NCI-H1092 (cell line): ENCODE measurements at regions not wholly inside any gene's neighbourhood (a gene's known extent, or its start where the extent isn't known, plus 50 kb on each side); places are given as distances from the start of the nearest gene placed in this dataset.

Experiments
- DNase-seq: peaks from one replicate; lab custom pipeline; 2025; lab: John Stamatoyannopoulos, UW

- DNase-seq = no peak
Measured at GRCh38 chr3:110227991-110228390, 843.6 kb upstream of the NECTIN3 start.

DNA sequence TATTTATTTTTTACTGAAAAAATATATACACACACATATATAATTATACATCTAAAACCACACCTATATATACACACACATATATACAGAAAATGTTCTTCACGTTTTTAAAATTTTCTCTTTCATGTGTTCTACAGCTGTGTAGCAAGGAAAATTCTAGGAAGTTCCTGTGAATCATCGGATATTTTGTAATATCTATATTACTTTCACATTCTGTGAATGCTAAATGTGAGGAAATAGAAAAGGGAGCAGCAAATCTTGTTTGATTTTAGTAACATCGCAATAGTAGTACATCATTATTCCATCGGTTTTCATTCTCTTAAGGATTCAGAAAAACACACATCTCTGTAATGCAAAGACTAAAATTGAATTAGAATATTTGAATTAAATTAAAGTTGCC, 836.8 kb upstream of the NECTIN3 start:
- no peak for DNase-seq

GRCh38 chr3:110236976-110237610, 834.5 kb upstream of the NECTIN3 start:
- no peak for DNase-seq

- no peak for DNase-seq
Measured at GRCh38 chr3:110243081-110243480, 828.5 kb upstream of the NECTIN3 start.

GRCh38 chr3:110246796-110247376, 824.7 kb upstream of the NECTIN3 start:
- no peak for DNase-seq

DNA sequence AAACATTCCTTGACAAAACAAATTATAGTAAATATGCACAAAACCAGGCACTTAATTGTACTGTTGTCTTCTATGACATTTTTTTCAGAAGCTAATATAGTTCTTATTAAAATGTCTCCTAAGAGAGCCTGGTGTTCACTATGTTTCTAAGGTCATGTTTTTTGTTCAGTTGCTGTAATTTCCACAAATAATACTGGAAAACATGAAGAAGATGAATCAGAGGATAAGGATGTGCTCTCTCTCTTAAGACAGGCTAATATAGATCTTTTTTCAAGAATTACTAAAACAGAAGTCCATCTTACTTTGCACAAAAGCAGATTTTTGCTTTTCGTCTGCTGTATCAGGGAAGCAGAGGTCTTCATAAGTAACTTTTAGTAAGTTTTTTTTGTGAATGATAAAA, 823.0 kb upstream of the NECTIN3 start:
- no peak for DNase-seq

GRCh38 chr3:110253794-110254193, 817.8 kb upstream of the NECTIN3 start:
- no peak for DNase-seq

DNA sequence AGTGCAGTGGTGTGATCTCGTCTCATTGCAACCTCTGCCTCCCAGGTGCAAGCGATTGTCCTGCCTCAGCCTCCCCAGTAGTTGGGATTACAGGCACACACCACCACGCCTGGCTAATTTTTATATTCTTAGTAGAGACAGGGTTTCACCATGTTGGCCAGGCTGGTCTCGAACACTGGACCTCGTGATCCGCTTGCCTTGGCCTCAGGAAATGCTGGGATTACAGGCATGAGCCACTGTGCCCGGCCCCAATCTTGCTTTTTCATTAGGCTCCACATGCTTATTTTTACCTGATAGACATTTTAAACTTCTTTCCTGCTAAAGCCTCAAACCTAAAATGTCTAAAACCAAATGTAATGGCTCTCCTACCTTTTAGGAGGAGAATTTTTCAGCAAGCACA, 817.0 kb upstream of the NECTIN3 start:
- no peak for DNase-seq

DNA sequence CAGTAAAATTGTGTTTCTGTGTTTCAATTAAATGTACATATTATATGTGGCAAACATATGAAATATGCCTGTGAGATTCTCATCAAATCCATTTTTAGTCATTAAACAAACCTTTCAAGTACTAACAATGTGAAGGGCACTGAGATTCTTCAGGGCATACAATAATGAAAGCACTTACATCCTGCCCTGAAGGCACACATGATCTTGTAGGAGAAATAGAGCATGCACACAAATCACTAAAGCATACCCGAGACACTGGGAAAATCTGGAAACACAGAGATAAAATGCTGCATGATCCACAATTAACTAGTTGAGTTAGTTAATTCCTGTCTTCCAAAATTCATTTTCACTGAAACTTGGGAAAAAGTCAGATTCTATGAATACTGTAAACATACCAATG, 810.5 kb upstream of the NECTIN3 start:
- DNase-seq = no peak

DNA sequence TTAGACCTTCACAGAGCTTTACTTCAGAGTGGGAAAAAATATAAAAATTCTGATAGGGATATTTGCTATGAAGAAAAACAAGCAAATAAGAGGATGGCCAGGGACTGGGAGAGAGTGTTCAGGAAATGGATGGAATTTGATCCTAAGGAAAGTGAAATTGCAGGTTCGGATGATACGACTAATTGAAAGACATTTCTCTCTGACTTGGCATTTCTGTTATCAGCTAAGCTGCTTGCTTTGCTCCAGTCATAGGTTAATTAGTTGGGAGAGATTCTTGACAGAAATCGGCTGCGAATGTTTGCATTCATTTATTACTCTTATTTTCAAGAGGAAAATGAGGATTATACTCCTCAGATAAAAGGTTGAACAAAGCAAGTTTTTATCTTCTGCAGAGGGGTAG, 808.7 kb upstream of the NECTIN3 start:
- no peak for DNase-seq

DNA sequence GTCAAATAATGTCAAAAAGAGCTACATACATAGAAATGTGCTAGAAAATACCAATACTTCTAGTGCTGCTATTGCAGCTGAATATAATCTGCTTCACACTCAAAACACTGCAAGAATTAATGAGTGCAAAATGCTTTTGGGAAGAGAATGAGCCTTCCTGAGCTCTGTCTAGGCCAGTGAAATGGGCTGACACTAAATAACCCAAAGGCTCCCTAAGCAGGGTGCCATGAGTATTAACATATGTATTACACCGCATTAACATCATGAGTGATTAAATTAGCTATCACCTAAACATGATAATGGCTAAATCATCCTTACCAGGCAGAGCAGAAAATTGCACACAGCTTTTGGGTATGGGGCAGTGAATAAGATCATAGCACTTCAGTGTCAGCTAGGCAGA, 806.3 kb upstream of the NECTIN3 start:
- DNase-seq = no peak

GRCh38 chr3:110267304-110267845, 804.2 kb upstream of the NECTIN3 start:
- no peak for DNase-seq

DNA sequence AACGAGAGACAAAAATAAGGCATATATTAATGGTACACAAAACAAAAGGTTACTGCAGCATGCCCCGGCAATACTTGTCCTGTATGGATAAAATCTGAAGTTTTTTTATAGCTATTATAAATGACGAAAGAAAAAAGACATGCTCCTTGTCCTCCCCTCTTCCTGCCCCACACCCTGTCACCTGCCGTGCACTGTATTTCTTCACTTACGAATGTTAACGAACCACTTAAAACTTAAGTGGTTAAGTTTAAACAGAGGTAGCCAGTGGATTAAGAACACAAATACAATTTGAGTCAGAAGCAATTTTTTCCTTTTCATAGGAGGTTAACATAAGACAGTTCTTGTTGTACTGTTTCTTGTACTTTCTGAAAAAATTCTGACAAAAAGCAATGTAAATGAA, 799.1 kb upstream of the NECTIN3 start:
- DNase-seq = no peak

DNA sequence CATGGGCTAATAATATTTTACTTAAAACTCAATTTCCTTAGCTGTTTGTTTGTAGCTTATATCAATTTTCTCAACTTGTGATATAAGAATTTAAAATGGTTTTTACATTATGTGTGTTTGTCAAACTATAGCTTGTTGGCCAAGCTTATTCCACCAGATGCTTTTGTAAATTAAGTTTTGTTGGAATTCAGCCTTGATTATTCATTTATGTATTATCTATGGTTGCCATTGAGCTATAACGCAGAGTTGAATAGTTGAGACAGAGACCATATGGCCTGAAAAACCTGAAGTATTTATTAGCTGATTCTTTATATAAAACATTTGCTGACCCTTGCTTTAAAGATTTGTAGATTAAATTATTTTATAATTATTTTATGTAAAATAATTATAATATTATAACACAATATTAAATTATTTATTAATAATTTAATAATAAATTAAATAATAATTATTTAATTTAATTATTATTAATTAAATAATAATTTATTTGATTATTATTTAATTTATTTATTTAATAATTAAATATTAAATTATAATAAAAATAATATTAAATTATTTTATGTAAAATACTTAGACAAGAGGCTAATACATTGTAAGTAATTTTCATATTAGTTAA, 779.6 kb upstream of the NECTIN3 start:
- DNase-seq = no peak

- DNase-seq = no peak
Measured at GRCh38 chr3:110293660-110294059, 778.0 kb upstream of the NECTIN3 start.

- DNase-seq = no peak
Measured at GRCh38 chr3:110296885-110297284, 774.7 kb upstream of the NECTIN3 start.

DNA sequence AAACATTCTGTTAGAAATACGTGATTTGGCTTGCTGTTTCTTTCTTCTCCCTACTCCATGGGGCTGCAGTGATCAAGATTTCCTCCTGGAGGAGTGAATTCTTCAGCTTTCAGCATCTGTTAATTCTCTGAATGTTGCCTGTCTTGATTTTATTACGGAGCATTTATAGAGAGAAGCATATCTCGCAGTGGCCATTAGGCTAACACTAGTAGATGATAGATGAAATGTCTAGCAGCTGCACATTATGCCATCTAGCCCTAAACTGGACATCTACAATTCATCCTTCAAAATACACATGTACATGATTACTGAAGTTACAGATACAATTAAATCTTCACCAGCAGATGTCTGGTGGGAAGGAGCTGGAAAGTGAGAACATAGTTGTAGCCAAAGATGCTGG, 769.8 kb upstream of the NECTIN3 start:
- DNase-seq = no peak

DNA sequence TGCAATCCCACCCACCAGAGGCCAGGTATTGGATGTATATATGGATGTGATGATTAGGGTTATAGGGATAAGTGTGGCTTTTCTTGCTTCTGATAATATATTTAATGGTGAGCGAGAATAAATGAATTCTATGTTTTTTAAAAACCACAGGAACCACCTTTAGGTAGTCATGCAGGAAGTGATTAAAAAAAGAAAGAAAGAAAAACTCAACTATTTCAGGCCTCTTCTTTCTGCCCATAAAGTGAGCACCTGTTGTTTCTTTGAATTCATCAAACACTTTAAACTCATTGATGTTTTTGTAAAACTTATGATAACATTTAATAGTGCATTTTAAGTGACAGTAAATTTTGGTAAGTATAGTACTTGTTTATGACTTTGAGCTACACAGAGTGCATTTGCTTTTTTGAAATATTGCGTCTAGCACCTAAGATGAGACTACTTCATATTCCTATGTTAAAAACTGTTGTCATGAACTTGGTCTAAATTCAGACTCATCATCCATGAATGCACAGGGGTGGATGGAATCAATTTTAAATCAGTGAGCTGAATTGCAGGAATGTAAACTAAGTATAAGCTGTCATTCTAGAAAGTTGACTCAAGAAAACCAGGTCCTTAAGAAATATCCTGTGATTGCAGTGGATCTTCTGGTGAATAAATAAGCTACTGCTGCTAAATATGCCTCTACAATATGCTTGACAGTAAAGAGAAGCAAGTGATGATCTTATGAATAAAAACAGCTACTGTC, 764.4 kb upstream of the NECTIN3 start:
- no peak for DNase-seq

GRCh38 chr3:110311541-110311940, 760.1 kb upstream of the NECTIN3 start:
- no peak for DNase-seq

- peak; percentile 49 for DNase-seq
Measured at GRCh38 chr3:110314512-110315114, 757.0 kb upstream of the NECTIN3 start.

GRCh38 chr3:110318108-110318507, 753.5 kb upstream of the NECTIN3 start:
- no peak for DNase-seq

DNA sequence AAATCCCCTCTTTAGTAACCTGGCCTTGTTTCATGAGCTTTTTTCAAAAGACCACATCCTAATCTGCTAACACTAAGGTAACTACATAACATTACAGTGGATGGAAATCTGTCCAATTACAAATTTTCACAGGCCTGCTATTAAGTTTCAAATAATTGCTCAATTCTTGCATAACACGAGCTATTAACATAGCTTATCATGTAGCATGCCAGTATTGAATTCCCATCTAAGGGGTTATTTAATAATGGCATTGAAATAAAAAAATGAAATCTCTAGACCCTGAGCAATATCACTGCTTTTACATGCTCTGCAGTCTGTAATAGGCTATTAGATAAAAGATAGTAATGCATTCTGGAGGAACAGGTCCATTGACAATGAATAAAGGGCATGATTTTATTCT, 748.3 kb upstream of the NECTIN3 start:
- DNase-seq = no peak
